SK-MEL-5 (cell line): ENCODE measurements at regions not wholly inside any gene's neighbourhood (a gene's known extent, or its start where the extent isn't known, plus 50 kb on each side); places are given as distances from the start of the nearest gene placed in this dataset.

Source experiments
- DNase-seq: peaks from one replicate; pipeline ENCODE4 v3.0.0-alpha.2; 2016; ENCODE audit warnings: low read depth, low spot score
- in situ Hi-C: cut with HindIII; loops from 2 replicates; pipeline ENCODE4 v1.10.0; 2016; ENCODE audit warnings: low sequenced_read_pairs, high pct_unique_total_duplicates, low pct_unique_long_range_greater_than_20kb

GRCh38 chr6:167049275-167049674 lies 50.1 kb downstream of the CEP43 start:
- in situ Hi-C loops, result no loop called here
- peak; percentile 92 for DNase-seq

- in situ Hi-C loops, result no loop called here
- DNase-seq, result no peak
Observed at GRCh38 chr6:167050903-167051302, 51.7 kb downstream of the CEP43 start.

GRCh38 chr6:167053895-167054530 lies 54.8 kb downstream of the CEP43 start:
- in situ Hi-C loops, result no loop called here

GRCh38 chr6:167054987-167055386 lies 55.8 kb downstream of the CEP43 start:
- in situ Hi-C loops, result no loop called here
- no peak for DNase-seq

More at GRCh38 chr6:167053895-167054530, 54.8 kb downstream of the CEP43 start:
- no peak for DNase-seq

- no peak for DNase-seq
- in situ Hi-C loops, result no loop called here
Observed at GRCh38 chr6:167056370-167056769, 57.2 kb downstream of the CEP43 start.

- in situ Hi-C loops, result no loop called here
- DNase-seq, result no peak
Observed at GRCh38 chr6:167058261-167058660, 59.1 kb downstream of the CEP43 start.
